ENCODE measurements at regions not wholly inside any gene's neighbourhood (a gene's known extent, or its start where the extent isn't known, plus 50 kb on each side); places are given as distances from the start of the nearest gene placed in this dataset.

GRCh38 chr11:16685914-16686313 lies 52.5 kb upstream of the C11orf58 start:
- Histone ChIP-seq H3F3A (ENCODE audit: insufficient read depth) (no peaks in the 10 kb centered on the region), H3K79me2 (ENCODE audit: insufficient read depth, low read length) (no peaks in the 10 kb centered on the region), H3K9ac (ENCODE audit: low read length) (no peak overlapping the region), H3K27me3 (ENCODE audit: low read length) (no peaks in the 10 kb centered on the region; the same call in 1 of the 2 replicates), H4K20me1 (ENCODE audit: low read depth, low read length) (no peaks in the 10 kb centered on the region; the same call in 1 of the 2 replicates), H3K4me2 (ENCODE audit: low read depth, low read length, poor library complexity, severe bottlenecking) (no peak overlapping the region), H3K36me3 (ENCODE audit: low read length) (no peaks in the 10 kb centered on the region), H3K4me3 (ENCODE audit: insufficient read depth, low read length, poor library complexity, severe bottlenecking) (no peak overlapping the region), H3K9me3 (ENCODE audit: insufficient read depth, low read length) (no peaks in the 10 kb centered on the region), H3K9me2 (replicated peaks; ENCODE audit: insufficient read depth, low read length) (no peaks in the 10 kb centered on the region), H3K27ac (ENCODE audit: low read depth, low read length) (no peak overlapping the region), H2AFZ (ENCODE audit: low read depth, low read length, severe bottlenecking) (no peak overlapping the region)
- TF ChIP-seq CTCF (IDR thresholded peaks at IDR 0.05; ENCODE audit: insufficient read depth, low read length, poor library complexity, severe bottlenecking) = no peak
- TF ChIP-seq EZH2phosphoT487 (conservative IDR thresholded peaks at IDR 0.05; ENCODE audit: low read length) = no peak

- no peak overlapping the region for H3K4me3 ChIP-seq (ENCODE audit: insufficient read depth, low read length, poor library complexity, severe bottlenecking)
- no peak for TF ChIP-seq CTCF (IDR thresholded peaks at IDR 0.05; ENCODE audit: insufficient read depth, low read length, poor library complexity, severe bottlenecking)
- TF ChIP-seq EZH2phosphoT487 (conservative IDR thresholded peaks at IDR 0.05; ENCODE audit: low read length) = no peak
- no peak overlapping the region for H2AFZ ChIP-seq (ENCODE audit: low read depth, low read length, severe bottlenecking)
- H3K27me3 ChIP-seq (ENCODE audit: low read length) = no peaks in the 10 kb centered on the region
- H3K79me2 ChIP-seq (ENCODE audit: insufficient read depth, low read length) = no peaks in the 10 kb centered on the region
- no peak overlapping the region for H3K27ac ChIP-seq (ENCODE audit: low read depth, low read length)
- no peak overlapping the region for H3K4me2 ChIP-seq (ENCODE audit: low read depth, low read length, poor library complexity, severe bottlenecking)
- no peaks in the 10 kb centered on the region for H3K36me3 ChIP-seq (ENCODE audit: low read length)
- H3K9me3 ChIP-seq (ENCODE audit: insufficient read depth, low read length) = no peaks in the 10 kb centered on the region
- no peak overlapping the region for H3K9ac ChIP-seq (ENCODE audit: low read length)
- no peaks in the 10 kb centered on the region for H4K20me1 ChIP-seq (ENCODE audit: low read depth, low read length)
- H3F3A ChIP-seq (ENCODE audit: insufficient read depth) = no peaks in the 10 kb centered on the region
- 0 out of 2 replicates have a peak, but pooled peaks cover 4% of the 10 kb centered on the region for H3K9me2 ChIP-seq (replicated peaks; ENCODE audit: insufficient read depth, low read length)
Measured at GRCh38 chr11:16678466-16679116, 59.9 kb upstream of the C11orf58 start.

DNA sequence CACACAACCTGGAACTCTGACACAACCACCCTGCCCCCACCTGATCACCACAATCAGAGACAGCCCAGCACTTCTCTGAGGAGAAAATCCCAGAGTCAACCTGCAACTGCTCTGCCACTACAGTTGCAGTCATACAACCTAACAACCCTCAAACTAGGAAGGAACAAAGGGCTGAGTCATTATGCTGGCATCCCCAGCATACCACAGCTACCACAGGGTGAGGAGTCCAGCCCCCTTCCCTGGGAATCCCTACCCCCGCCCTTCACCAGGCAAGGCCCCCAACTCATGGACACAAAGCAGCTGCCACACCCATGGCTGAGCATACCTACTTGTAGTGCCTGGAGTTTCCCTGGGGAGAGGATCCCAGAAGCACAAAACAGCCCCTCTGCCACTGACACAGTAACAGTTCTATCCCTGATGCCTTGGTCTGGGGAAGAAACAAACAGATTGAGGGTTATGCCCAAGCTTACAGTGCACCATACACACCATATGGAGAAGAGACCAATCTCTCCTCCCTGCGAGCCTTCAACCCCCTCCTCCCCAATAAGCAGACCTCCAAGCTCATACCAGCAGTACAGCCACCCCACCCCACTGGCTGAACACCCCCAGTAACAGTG lies 68.5 kb upstream of the C11orf58 start:
- Histone ChIP-seq H3K9me2 (replicated peaks; ENCODE audit: insufficient read depth, low read length) (no peaks in the 10 kb centered on the region), H3K9ac (ENCODE audit: low read length) (no peak overlapping the region), H3F3A (ENCODE audit: insufficient read depth) (no peaks in the 10 kb centered on the region), H4K20me1 (ENCODE audit: low read depth, low read length) (no peaks in the 10 kb centered on the region), H2AFZ (ENCODE audit: low read depth, low read length, severe bottlenecking) (no peak overlapping the region), H3K9me3 (ENCODE audit: insufficient read depth, low read length) (no peaks in the 10 kb centered on the region), H3K27ac (ENCODE audit: low read depth, low read length) (no peak overlapping the region), H3K4me3 (ENCODE audit: insufficient read depth, low read length, poor library complexity, severe bottlenecking) (no peak overlapping the region), H3K36me3 (ENCODE audit: low read length) (no peaks in the 10 kb centered on the region), H3K27me3 (ENCODE audit: low read length) (no peaks in the 10 kb centered on the region), H3K4me2 (ENCODE audit: low read depth, low read length, poor library complexity, severe bottlenecking) (no peak overlapping the region), H3K79me2 (ENCODE audit: insufficient read depth, low read length) (no peaks in the 10 kb centered on the region)
- no peak for TF ChIP-seq CTCF (IDR thresholded peaks at IDR 0.05; ENCODE audit: insufficient read depth, low read length, poor library complexity, severe bottlenecking)
- no peak for TF ChIP-seq EZH2phosphoT487 (conservative IDR thresholded peaks at IDR 0.05; ENCODE audit: low read length)

Measured in SU-DHL-6 (cell line).